ENCODE measurements at regions not wholly inside any gene's neighbourhood (a gene's known extent, or its start where the extent isn't known, plus 50 kb on each side); places are given as distances from the start of the nearest gene placed in this dataset.

- Histone ChIP-seq H3K27me3 (ENCODE audit: control insufficient read depth, insufficient read depth, low read length, poor library complexity, severe bottlenecking) (no peaks in the 10 kb centered on the region), H3K9me3 (ENCODE audit: control insufficient read depth, low read length) (no peaks in the 10 kb centered on the region), H3K36me3 (ENCODE audit: control insufficient read depth, insufficient read depth, low read length) (no peaks in the 10 kb centered on the region), H3K4me3 (ENCODE audit: insufficient read depth, low read depth, low read length) (no peak overlapping the region), H3K4me1 (ENCODE audit: control insufficient read depth, insufficient read depth, low read length) (no peaks in the 10 kb centered on the region), H3K27ac (ENCODE audit: insufficient read depth, low read depth, low read length, poor library complexity, severe bottlenecking) (no peak overlapping the region)
- 100% methylated on average over 1 to 2 of the region's 3 CpGs for WGBS, 2 experiments
These were observed 1151.4 kb upstream of the PABPC4L start for GRCh38 chr4:135353008-135353407.

- Histone ChIP-seq H3K27ac (ENCODE audit: insufficient read depth, low read depth, low read length, poor library complexity, severe bottlenecking) (no peak overlapping the region), H3K4me1 (ENCODE audit: control insufficient read depth, insufficient read depth, low read length) (no peaks in the 10 kb centered on the region), H3K27me3 (ENCODE audit: control insufficient read depth, insufficient read depth, low read length, poor library complexity, severe bottlenecking) (no peaks in the 10 kb centered on the region), H3K9me3 (ENCODE audit: control insufficient read depth, low read length) (no peaks in the 10 kb centered on the region), H3K4me3 (ENCODE audit: insufficient read depth, low read depth, low read length) (no peak overlapping the region), H3K36me3 (ENCODE audit: control insufficient read depth, insufficient read depth, low read length) (no peaks in the 10 kb centered on the region)
- WGBS, 2 experiments: 91 to 93% methylated on average over 2 of the region's 2 CpGs
These were observed 1142.9 kb upstream of the PABPC4L start for GRCh38 chr4:135344492-135344891.

- Histone ChIP-seq H3K4me3 (ENCODE audit: insufficient read depth, low read depth, low read length) (no peak overlapping the region), H3K27me3 (ENCODE audit: control insufficient read depth, insufficient read depth, low read length, poor library complexity, severe bottlenecking) (no peaks in the 10 kb centered on the region), H3K4me1 (ENCODE audit: control insufficient read depth, insufficient read depth, low read length) (no peaks in the 10 kb centered on the region), H3K9me3 (ENCODE audit: control insufficient read depth, low read length) (no peaks in the 10 kb centered on the region), H3K27ac (ENCODE audit: insufficient read depth, low read depth, low read length, poor library complexity, severe bottlenecking) (no peak overlapping the region), H3K36me3 (ENCODE audit: control insufficient read depth, insufficient read depth, low read length) (no peaks in the 10 kb centered on the region)
These were observed 1136.6 kb upstream of the PABPC4L start for GRCh38 chr4:135338181-135338580.

GRCh38 chr4:135325264-135325663 is 1123.7 kb upstream of the PABPC4L start:
- WGBS, 2 experiments: 64 to 87% methylated on average over 2 of the region's 2 CpGs
- H3K27ac ChIP-seq (ENCODE audit: insufficient read depth, low read depth, low read length, poor library complexity, severe bottlenecking): no peak overlapping the region
- no peak overlapping the region for H3K4me3 ChIP-seq (ENCODE audit: insufficient read depth, low read depth, low read length)
- H3K4me1 ChIP-seq (ENCODE audit: control insufficient read depth, insufficient read depth, low read length): no peaks in the 10 kb centered on the region
- no peaks in the 10 kb centered on the region for H3K36me3 ChIP-seq (ENCODE audit: control insufficient read depth, insufficient read depth, low read length)
- no peaks in the 10 kb centered on the region for H3K27me3 ChIP-seq (ENCODE audit: control insufficient read depth, insufficient read depth, low read length, poor library complexity, severe bottlenecking)
- H3K9me3 ChIP-seq (ENCODE audit: control insufficient read depth, low read length): no peaks in the 10 kb centered on the region

GRCh38 chr4:135319685-135320084 is 1118.1 kb upstream of the PABPC4L start:
- Histone ChIP-seq H3K36me3 (ENCODE audit: control insufficient read depth, insufficient read depth, low read length) (no peaks in the 10 kb centered on the region), H3K9me3 (ENCODE audit: control insufficient read depth, low read length) (no peaks in the 10 kb centered on the region), H3K27ac (ENCODE audit: insufficient read depth, low read depth, low read length, poor library complexity, severe bottlenecking) (no peak overlapping the region), H3K4me3 (ENCODE audit: insufficient read depth, low read depth, low read length) (no peak overlapping the region), H3K27me3 (ENCODE audit: control insufficient read depth, insufficient read depth, low read length, poor library complexity, severe bottlenecking) (no peaks in the 10 kb centered on the region), H3K4me1 (ENCODE audit: control insufficient read depth, insufficient read depth, low read length) (no peaks in the 10 kb centered on the region)
- WGBS, 2 experiments: 92 to 100% methylated on average over 1 to 2 of the region's 2 CpGs

- WGBS, 2 experiments: 89 to 93% methylated on average over 7 of the region's 7 CpGs
- Histone ChIP-seq H3K36me3 (ENCODE audit: control insufficient read depth, insufficient read depth, low read length) (no peaks in the 10 kb centered on the region), H3K4me3 (ENCODE audit: insufficient read depth, low read depth, low read length) (no peak overlapping the region), H3K27me3 (ENCODE audit: control insufficient read depth, insufficient read depth, low read length, poor library complexity, severe bottlenecking) (no peaks in the 10 kb centered on the region), H3K9me3 (ENCODE audit: control insufficient read depth, low read length) (no peaks in the 10 kb centered on the region), H3K4me1 (ENCODE audit: control insufficient read depth, insufficient read depth, low read length) (no peaks in the 10 kb centered on the region), H3K27ac (ENCODE audit: insufficient read depth, low read depth, low read length, poor library complexity, severe bottlenecking) (no peak overlapping the region)
These were observed 1114.7 kb upstream of the PABPC4L start for GRCh38 chr4:135316266-135316779.

GRCh38 chr4:135290136-135290535 is 1088.5 kb upstream of the PABPC4L start:
- Histone ChIP-seq H3K27me3 (ENCODE audit: control insufficient read depth, insufficient read depth, low read length, poor library complexity, severe bottlenecking) (no peaks in the 10 kb centered on the region), H3K9me3 (ENCODE audit: control insufficient read depth, low read length) (no peaks in the 10 kb centered on the region), H3K4me1 (ENCODE audit: control insufficient read depth, insufficient read depth, low read length) (no peaks in the 10 kb centered on the region), H3K27ac (ENCODE audit: insufficient read depth, low read depth, low read length, poor library complexity, severe bottlenecking) (no peak overlapping the region), H3K36me3 (ENCODE audit: control insufficient read depth, insufficient read depth, low read length) (no peaks in the 10 kb centered on the region), H3K4me3 (ENCODE audit: insufficient read depth, low read depth, low read length) (no peak overlapping the region)
- 89 to 95% methylated on average over 2 of the region's 2 CpGs for WGBS, 2 experiments

- no peaks in the 10 kb centered on the region for H3K36me3 ChIP-seq (ENCODE audit: control insufficient read depth, insufficient read depth, low read length)
- H3K27me3 ChIP-seq (ENCODE audit: control insufficient read depth, insufficient read depth, low read length, poor library complexity, severe bottlenecking): no peaks in the 10 kb centered on the region
- no peaks in the 10 kb centered on the region for H3K9me3 ChIP-seq (ENCODE audit: control insufficient read depth, low read length)
- no peaks in the 10 kb centered on the region for H3K4me1 ChIP-seq (ENCODE audit: control insufficient read depth, insufficient read depth, low read length)
- H3K27ac ChIP-seq (ENCODE audit: insufficient read depth, low read depth, low read length, poor library complexity, severe bottlenecking): no peak overlapping the region
- no peak overlapping the region for H3K4me3 ChIP-seq (ENCODE audit: insufficient read depth, low read depth, low read length)
These were observed 1082.3 kb upstream of the PABPC4L start for GRCh38 chr4:135283934-135284333.

- no peak overlapping the region for H3K27ac ChIP-seq (ENCODE audit: insufficient read depth, low read depth, low read length, poor library complexity, severe bottlenecking)
- H3K4me3 ChIP-seq (ENCODE audit: insufficient read depth, low read depth, low read length): no peak overlapping the region
- H3K4me1 ChIP-seq (ENCODE audit: control insufficient read depth, insufficient read depth, low read length): peaks cover 6% of the 10 kb centered on the region
- H3K36me3 ChIP-seq (ENCODE audit: control insufficient read depth, insufficient read depth, low read length): no peaks in the 10 kb centered on the region
- H3K9me3 ChIP-seq (ENCODE audit: control insufficient read depth, low read length): no peaks in the 10 kb centered on the region
- WGBS, 2 experiments: 96 to 100% methylated on average over 1 of the region's 1 CpG
- H3K27me3 ChIP-seq (ENCODE audit: control insufficient read depth, insufficient read depth, low read length, poor library complexity, severe bottlenecking): no peaks in the 10 kb centered on the region
These were observed 1081.1 kb upstream of the PABPC4L start for GRCh38 chr4:135282676-135283075.

- no peaks in the 10 kb centered on the region for H3K36me3 ChIP-seq (ENCODE audit: control insufficient read depth, insufficient read depth, low read length)
- H3K4me1 ChIP-seq (ENCODE audit: control insufficient read depth, insufficient read depth, low read length): peaks cover 11% of the 10 kb centered on the region
- no peaks in the 10 kb centered on the region for H3K9me3 ChIP-seq (ENCODE audit: control insufficient read depth, low read length)
- no peak overlapping the region for H3K27ac ChIP-seq (ENCODE audit: insufficient read depth, low read depth, low read length, poor library complexity, severe bottlenecking)
- H3K27me3 ChIP-seq (ENCODE audit: control insufficient read depth, insufficient read depth, low read length, poor library complexity, severe bottlenecking): no peaks in the 10 kb centered on the region
- 90 to 92% methylated on average over 2 of the region's 3 CpGs for WGBS, 2 experiments
- no peak overlapping the region for H3K4me3 ChIP-seq (ENCODE audit: insufficient read depth, low read depth, low read length)
These were observed 1079.6 kb upstream of the PABPC4L start for GRCh38 chr4:135281230-135281629.

GRCh38 chr4:135277980-135278315 is 1076.4 kb upstream of the PABPC4L start:
- Histone ChIP-seq H3K4me3 (ENCODE audit: insufficient read depth, low read depth, low read length) (no peak overlapping the region), H3K27ac (ENCODE audit: insufficient read depth, low read depth, low read length, poor library complexity, severe bottlenecking) (no peak overlapping the region), H3K27me3 (ENCODE audit: control insufficient read depth, insufficient read depth, low read length, poor library complexity, severe bottlenecking) (no peaks in the 10 kb centered on the region), H3K9me3 (ENCODE audit: control insufficient read depth, low read length) (no peaks in the 10 kb centered on the region), H3K36me3 (ENCODE audit: control insufficient read depth, insufficient read depth, low read length) (no peaks in the 10 kb centered on the region), H3K4me1 (ENCODE audit: control insufficient read depth, insufficient read depth, low read length) (peaks cover 11% of the 10 kb centered on the region)
- WGBS, 2 experiments: 83 to 88% methylated on average over 2 of the region's 2 CpGs

All from ectodermal cell (in vitro differentiated cells).